ENCODE measurements at regions not wholly inside any gene's neighbourhood (a gene's known extent, or its start where the extent isn't known, plus 50 kb on each side); places are given as distances from the start of the nearest gene placed in this dataset.

DNA sequence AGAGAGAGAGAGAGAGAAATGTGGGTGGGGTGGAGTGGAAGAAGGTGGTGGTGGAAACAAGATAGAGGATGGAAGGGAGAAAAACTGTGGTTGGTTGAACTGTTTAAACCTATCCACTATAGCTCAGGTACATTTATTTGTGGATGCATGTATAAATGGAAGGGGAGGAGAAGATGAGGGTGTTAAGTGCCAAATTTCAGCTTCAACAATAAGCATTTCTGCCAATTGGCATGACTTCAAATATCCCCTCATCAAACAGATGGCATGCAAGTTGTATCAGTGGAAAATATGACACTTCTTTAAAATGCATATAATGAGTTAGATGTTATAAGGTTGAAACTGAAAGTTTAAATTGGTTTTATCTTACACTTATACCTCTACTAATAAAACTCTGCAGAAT is 216.1 kb downstream of the LMBRD1 start (continued):
- TF ChIP-seq, protein P1, sequence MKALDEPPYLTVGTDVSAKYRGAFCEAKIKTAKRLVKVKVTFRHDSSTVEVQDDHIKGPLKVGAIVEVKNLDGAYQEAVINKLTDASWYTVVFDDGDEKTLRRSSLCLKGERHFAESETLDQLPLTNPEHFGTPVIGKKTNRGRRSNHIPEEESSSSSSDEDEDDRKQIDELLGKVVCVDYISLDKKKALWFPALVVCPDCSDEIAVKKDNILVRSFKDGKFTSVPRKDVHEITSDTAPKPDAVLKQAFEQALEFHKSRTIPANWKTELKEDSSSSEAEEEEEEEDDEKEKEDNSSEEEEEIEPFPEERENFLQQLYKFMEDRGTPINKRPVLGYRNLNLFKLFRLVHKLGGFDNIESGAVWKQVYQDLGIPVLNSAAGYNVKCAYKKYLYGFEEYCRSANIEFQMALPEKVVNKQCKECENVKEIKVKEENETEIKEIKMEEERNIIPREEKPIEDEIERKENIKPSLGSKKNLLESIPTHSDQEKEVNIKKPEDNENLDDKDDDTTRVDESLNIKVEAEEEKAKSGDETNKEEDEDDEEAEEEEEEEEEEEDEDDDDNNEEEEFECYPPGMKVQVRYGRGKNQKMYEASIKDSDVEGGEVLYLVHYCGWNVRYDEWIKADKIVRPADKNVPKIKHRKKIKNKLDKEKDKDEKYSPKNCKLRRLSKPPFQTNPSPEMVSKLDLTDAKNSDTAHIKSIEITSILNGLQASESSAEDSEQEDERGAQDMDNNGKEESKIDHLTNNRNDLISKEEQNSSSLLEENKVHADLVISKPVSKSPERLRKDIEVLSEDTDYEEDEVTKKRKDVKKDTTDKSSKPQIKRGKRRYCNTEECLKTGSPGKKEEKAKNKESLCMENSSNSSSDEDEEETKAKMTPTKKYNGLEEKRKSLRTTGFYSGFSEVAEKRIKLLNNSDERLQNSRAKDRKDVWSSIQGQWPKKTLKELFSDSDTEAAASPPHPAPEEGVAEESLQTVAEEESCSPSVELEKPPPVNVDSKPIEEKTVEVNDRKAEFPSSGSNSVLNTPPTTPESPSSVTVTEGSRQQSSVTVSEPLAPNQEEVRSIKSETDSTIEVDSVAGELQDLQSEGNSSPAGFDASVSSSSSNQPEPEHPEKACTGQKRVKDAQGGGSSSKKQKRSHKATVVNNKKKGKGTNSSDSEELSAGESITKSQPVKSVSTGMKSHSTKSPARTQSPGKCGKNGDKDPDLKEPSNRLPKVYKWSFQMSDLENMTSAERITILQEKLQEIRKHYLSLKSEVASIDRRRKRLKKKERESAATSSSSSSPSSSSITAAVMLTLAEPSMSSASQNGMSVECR (CRISPR knock-in tag; IDR thresholded peaks at IDR 0.05; ENCODE audit: borderline replicate concordance): no peak
- TF ChIP-seq TP53 (CRISPR knock-in tag; IDR thresholded peaks at IDR 0.05): no peak

DNA sequence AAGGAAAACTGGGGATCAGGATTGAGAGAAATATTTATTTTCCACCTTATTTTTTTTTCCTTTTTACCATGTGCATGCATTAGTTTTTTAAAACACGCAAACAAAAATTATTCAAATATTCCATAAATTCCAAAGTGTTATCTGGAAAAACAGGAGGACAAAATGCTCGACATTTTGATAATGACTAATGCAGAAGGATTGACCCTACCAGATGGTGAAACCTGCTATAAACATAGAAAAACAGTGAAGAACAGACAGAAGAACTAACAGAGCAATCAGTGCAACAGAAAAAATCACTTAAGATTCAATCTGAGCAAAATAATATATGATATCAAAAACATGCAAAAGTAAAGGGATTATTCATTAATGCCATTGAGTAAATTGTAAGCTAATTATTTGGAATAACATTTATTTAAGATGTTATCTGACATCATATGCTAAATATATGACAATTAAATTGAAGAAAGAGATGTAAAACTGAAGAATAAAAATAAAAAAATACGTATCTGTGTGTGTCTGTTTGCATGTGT is 218.4 kb downstream of the LMBRD1 start:
- H3K4me3 Mint-ChIP-seq: no peak overlapping the region
- POLR2A ChIA-PET: interaction anchor here (0.7 kb wide), 1 partner anchor 89 kb away, joined by 3 read pairs; no protein-coding TSS in a partner anchor
- CTCF ChIA-PET: no interaction called here

DNA sequence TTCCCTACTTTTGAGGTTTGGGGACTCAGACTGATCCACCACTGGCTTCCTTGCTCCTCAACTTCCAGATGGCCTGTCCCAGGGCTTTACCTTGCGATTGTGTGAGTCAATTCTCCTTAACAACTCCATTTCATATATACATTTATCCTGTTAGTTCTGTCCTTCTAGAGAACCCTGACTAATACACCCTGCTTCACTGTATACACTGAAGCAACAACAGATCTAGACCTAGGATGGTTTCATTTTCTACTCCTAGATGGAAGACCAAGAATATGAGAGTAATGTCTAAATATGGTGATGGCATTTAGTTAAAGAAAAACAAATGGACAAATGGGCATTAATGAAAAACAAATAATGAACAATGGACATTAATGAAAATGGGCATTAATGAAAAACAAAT is 225.6 kb downstream of the LMBRD1 start:
- Mint-ChIP-seq H3K4me1 (no peaks in the 10 kb centered on the region), H3K36me3 (0 out of 2 replicates have a peak, but pooled peaks cover 2% of the 10 kb centered on the region), H3K9me3 (peaks cover 11% of the 10 kb centered on the region), H3K4me3 (no peak overlapping the region), H3K27ac (no peak overlapping the region), H3K27me3 (ENCODE audit: low read depth) (no peaks in the 10 kb centered on the region)
- no peak for DNase-seq (ENCODE audit: low spot score)
- ChIA-PET POLR2A (no interaction called here), CTCF (no interaction called here)
- no peak for ATAC-seq
- TF ChIP-seq SMAD4 (CRISPR knock-in tag; IDR thresholded peaks at IDR 0.05): no peak
- TF ChIP-seq SOX15 (CRISPR knock-in tag; IDR thresholded peaks at IDR 0.05): no peak
- TF ChIP-seq, protein P2, sequence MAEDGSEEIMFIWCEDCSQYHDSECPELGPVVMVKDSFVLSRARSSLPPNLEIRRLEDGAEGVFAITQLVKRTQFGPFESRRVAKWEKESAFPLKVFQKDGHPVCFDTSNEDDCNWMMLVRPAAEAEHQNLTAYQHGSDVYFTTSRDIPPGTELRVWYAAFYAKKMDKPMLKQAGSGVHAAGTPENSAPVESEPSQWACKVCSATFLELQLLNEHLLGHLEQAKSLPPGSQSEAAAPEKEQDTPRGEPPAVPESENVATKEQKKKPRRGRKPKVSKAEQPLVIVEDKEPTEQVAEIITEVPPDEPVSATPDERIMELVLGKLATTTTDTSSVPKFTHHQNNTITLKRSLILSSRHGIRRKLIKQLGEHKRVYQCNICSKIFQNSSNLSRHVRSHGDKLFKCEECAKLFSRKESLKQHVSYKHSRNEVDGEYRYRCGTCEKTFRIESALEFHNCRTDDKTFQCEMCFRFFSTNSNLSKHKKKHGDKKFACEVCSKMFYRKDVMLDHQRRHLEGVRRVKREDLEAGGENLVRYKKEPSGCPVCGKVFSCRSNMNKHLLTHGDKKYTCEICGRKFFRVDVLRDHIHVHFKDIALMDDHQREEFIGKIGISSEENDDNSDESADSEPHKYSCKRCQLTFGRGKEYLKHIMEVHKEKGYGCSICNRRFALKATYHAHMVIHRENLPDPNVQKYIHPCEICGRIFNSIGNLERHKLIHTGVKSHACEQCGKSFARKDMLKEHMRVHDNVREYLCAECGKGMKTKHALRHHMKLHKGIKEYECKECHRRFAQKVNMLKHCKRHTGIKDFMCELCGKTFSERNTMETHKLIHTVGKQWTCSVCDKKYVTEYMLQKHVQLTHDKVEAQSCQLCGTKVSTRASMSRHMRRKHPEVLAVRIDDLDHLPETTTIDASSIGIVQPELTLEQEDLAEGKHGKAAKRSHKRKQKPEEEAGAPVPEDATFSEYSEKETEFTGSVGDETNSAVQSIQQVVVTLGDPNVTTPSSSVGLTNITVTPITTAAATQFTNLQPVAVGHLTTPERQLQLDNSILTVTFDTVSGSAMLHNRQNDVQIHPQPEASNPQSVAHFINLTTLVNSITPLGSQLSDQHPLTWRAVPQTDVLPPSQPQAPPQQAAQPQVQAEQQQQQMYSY (CRISPR knock-in tag; IDR thresholded peaks at IDR 0.05): no peak
- TF ChIP-seq, protein P3, sequence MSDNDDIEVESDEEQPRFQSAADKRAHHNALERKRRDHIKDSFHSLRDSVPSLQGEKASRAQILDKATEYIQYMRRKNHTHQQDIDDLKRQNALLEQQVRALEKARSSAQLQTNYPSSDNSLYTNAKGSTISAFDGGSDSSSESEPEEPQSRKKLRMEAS (CRISPR knock-in tag; IDR thresholded peaks at IDR 0.05): no peak
- TF ChIP-seq NR2C2 (CRISPR knock-in tag; IDR thresholded peaks at IDR 0.05): no peak
- TF ChIP-seq CREM (CRISPR knock-in tag; IDR thresholded peaks at IDR 0.05): no peak
- TF ChIP-seq GRHL2 (CRISPR knock-in tag; IDR thresholded peaks at IDR 0.05; ENCODE audit: insufficient replicate concordance, severe bottlenecking): no peak

More for the DNA sequence above, 218.4 kb downstream of the LMBRD1 start:
- Mint-ChIP-seq H3K36me3 (no peaks in the 10 kb centered on the region), H3K4me1 (no peaks in the 10 kb centered on the region), H3K27ac (no peak overlapping the region), H3K27me3 (ENCODE audit: low read depth) (no peaks in the 10 kb centered on the region), H3K9me3 (no peaks in the 10 kb centered on the region)
- no peak for ATAC-seq
- TF ChIP-seq, protein P2 (CRISPR knock-in tag; IDR thresholded peaks at IDR 0.05): no peak
- TF ChIP-seq ZNF219 (CRISPR knock-in tag; IDR thresholded peaks at IDR 0.05; ENCODE audit: borderline replicate concordance) (no peak), CREB1 (CRISPR knock-in tag; IDR thresholded peaks at IDR 0.05) (no peak), TEAD4 (CRISPR knock-in tag; IDR thresholded peaks at IDR 0.05) (no peak), IRF2 (CRISPR knock-in tag; IDR thresholded peaks at IDR 0.05; ENCODE audit: borderline replicate concordance, low read depth) (no peak), GABPB1 (CRISPR knock-in tag; IDR thresholded peaks at IDR 0.05) (no peak)
- TF ChIP-seq, protein P4, sequence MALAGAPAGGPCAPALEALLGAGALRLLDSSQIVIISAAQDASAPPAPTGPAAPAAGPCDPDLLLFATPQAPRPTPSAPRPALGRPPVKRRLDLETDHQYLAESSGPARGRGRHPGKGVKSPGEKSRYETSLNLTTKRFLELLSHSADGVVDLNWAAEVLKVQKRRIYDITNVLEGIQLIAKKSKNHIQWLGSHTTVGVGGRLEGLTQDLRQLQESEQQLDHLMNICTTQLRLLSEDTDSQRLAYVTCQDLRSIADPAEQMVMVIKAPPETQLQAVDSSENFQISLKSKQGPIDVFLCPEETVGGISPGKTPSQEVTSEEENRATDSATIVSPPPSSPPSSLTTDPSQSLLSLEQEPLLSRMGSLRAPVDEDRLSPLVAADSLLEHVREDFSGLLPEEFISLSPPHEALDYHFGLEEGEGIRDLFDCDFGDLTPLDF (CRISPR knock-in tag; IDR thresholded peaks at IDR 0.05): no peak
- TF ChIP-seq, protein P5, sequence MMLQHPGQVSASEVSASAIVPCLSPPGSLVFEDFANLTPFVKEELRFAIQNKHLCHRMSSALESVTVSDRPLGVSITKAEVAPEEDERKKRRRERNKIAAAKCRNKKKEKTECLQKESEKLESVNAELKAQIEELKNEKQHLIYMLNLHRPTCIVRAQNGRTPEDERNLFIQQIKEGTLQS (CRISPR knock-in tag; conservative IDR thresholded peaks at IDR 0.05): no peak
- TF ChIP-seq, protein P6, sequence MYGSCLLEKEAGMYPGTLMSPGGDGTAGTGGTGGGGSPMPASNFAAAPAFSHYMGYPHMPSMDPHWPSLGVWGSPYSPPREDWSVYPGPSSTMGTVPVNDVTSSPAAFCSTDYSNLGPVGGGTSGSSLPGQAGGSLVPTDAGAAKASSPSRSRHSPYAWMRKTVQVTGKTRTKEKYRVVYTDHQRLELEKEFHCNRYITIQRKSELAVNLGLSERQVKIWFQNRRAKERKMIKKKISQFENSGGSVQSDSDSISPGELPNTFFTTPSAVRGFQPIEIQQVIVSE (CRISPR knock-in tag; IDR thresholded peaks at IDR 0.05; ENCODE audit: borderline replicate concordance): no peak
- TF ChIP-seq, protein P7, sequence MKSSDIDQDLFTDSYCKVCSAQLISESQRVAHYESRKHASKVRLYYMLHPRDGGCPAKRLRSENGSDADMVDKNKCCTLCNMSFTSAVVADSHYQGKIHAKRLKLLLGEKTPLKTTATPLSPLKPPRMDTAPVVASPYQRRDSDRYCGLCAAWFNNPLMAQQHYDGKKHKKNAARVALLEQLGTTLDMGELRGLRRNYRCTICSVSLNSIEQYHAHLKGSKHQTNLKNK (CRISPR knock-in tag; IDR thresholded peaks at IDR 0.05): no peak
- no peak for DNase-seq (ENCODE audit: low spot score)

Measured in WTC11 (cell line).